ENCODE measurements at regions not wholly inside any gene's neighbourhood (a gene's known extent, or its start where the extent isn't known, plus 50 kb on each side); places are given as distances from the start of the nearest gene placed in this dataset.

DNA sequence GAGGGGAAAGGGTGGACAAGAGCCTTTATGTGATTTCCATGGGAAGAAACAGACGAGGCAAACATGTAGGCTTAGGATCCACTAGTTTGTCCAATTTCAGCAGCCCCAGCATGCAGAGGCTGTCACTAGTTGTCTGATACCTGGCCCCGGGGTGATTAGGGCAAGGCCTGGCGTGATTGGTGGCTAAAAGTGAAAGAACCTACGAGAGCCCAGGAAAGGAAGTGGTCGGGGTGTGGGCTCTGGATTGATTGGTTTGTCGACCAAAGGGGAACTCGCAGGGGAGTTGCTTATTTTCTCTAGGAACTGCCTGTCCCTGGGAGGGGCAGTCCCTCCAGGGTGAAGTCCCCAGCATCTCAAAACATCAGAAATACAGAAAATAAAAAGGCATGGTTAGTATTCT lies 64.2 kb upstream of the UQCRFS1 start (continued):
- TF ChIP-seq EZH2phosphoT487 (IDR thresholded peaks at IDR 0.05; ENCODE audit: borderline replicate concordance) (no peak), FOSL1 (IDR thresholded peaks at IDR 0.05; ENCODE audit: low read depth) (no peak), EZH2 (IDR thresholded peaks at IDR 0.05) (no peak)

DNA sequence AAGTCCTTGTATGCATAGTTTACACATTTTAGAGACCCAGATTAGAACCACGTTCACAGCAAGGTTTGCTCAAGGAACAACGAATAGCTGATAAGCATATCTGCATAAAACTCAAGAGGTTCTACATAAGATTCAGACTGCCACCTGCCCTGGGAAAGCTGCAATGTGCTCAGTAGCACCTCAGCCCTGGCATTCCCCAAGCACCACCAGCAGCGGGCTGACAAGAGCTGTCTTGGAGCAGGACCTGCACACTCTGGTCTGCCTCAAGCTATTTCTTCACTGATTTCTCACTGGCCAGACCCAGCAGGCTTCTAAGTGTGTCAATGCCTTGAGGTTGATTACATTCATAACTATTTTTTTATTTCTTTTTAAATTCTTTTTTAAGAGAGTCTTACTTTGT lies 65.8 kb upstream of the UQCRFS1 start:
- CTCF ChIA-PET: no interaction called here

More for the DNA sequence above, 65.8 kb upstream of the UQCRFS1 start:
- TF ChIP-seq YY1 (IDR thresholded peaks at IDR 0.05; ENCODE audit: extremely low read depth, insufficient replicate concordance, low read depth, low read length): no peak
- no peak for TF ChIP-seq ZFX (IDR thresholded peaks at IDR 0.05)
- TF ChIP-seq CEBPB (IDR thresholded peaks at IDR 0.05; ENCODE audit: low read depth): no peak
- TF ChIP-seq, protein P1, sequence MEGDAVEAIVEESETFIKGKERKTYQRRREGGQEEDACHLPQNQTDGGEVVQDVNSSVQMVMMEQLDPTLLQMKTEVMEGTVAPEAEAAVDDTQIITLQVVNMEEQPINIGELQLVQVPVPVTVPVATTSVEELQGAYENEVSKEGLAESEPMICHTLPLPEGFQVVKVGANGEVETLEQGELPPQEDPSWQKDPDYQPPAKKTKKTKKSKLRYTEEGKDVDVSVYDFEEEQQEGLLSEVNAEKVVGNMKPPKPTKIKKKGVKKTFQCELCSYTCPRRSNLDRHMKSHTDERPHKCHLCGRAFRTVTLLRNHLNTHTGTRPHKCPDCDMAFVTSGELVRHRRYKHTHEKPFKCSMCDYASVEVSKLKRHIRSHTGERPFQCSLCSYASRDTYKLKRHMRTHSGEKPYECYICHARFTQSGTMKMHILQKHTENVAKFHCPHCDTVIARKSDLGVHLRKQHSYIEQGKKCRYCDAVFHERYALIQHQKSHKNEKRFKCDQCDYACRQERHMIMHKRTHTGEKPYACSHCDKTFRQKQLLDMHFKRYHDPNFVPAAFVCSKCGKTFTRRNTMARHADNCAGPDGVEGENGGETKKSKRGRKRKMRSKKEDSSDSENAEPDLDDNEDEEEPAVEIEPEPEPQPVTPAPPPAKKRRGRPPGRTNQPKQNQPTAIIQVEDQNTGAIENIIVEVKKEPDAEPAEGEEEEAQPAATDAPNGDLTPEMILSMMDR (IDR thresholded peaks at IDR 0.05 in 2 of 3, conservative IDR thresholded peaks at IDR 0.05 in 1 of 3; ENCODE audit: borderline replicate concordance in 1 of 3, insufficient read depth in 1 of 3, low read depth in 2 of 3, low read length in 2 of 3): no peak
- no peak for TF ChIP-seq POLR2AphosphoS5 (IDR thresholded peaks at IDR 0.05; ENCODE audit: low read depth, low read length)
- TF ChIP-seq, protein P2, sequence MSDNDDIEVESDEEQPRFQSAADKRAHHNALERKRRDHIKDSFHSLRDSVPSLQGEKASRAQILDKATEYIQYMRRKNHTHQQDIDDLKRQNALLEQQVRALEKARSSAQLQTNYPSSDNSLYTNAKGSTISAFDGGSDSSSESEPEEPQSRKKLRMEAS (IDR thresholded peaks at IDR 0.05): no peak
- TF ChIP-seq EZH2 (IDR thresholded peaks at IDR 0.05): no peak
- no peak for TF ChIP-seq TCF7L2 (IDR thresholded peaks at IDR 0.05; ENCODE audit: borderline replicate concordance, extremely low read depth, insufficient read depth, insufficient read length)
- TF ChIP-seq, protein P3, sequence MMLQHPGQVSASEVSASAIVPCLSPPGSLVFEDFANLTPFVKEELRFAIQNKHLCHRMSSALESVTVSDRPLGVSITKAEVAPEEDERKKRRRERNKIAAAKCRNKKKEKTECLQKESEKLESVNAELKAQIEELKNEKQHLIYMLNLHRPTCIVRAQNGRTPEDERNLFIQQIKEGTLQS (IDR thresholded peaks at IDR 0.05): no peak
- TF ChIP-seq FOSL1 (IDR thresholded peaks at IDR 0.05; ENCODE audit: low read depth): no peak
- TF ChIP-seq, protein P4, sequence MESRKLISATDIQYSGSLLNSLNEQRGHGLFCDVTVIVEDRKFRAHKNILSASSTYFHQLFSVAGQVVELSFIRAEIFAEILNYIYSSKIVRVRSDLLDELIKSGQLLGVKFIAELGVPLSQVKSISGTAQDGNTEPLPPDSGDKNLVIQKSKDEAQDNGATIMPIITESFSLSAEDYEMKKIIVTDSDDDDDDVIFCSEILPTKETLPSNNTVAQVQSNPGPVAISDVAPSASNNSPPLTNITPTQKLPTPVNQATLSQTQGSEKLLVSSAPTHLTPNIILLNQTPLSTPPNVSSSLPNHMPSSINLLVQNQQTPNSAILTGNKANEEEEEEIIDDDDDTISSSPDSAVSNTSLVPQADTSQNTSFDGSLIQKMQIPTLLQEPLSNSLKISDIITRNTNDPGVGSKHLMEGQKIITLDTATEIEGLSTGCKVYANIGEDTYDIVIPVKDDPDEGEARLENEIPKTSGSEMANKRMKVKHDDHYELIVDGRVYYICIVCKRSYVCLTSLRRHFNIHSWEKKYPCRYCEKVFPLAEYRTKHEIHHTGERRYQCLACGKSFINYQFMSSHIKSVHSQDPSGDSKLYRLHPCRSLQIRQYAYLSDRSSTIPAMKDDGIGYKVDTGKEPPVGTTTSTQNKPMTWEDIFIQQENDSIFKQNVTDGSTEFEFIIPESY (IDR thresholded peaks at IDR 0.05; ENCODE audit: extremely low read depth, insufficient replicate concordance, low read length): no peak
- no peak for TF ChIP-seq CBX3 (IDR thresholded peaks at IDR 0.05; ENCODE audit: low read depth)
- no peak for TF ChIP-seq SRF (IDR thresholded peaks at IDR 0.05; ENCODE audit: low read depth)
- no peak for TF ChIP-seq EZH2phosphoT487 (IDR thresholded peaks at IDR 0.05; ENCODE audit: borderline replicate concordance)
- TF ChIP-seq EGR1 (IDR thresholded peaks at IDR 0.05; ENCODE audit: low read depth): no peak
- no peak for TF ChIP-seq ELF1 (IDR thresholded peaks at IDR 0.05; ENCODE audit: borderline replicate concordance, low read depth)
- Histone ChIP-seq H3K4me1 (ENCODE audit: control insufficient read depth in 1 of 2, insufficient read depth in 2 of 2, low read length in 2 of 2) (no peaks in the 10 kb centered on the region), H3K27ac (ENCODE audit: low read depth, low read length) (no peak overlapping the region), H3K9ac (ENCODE audit: low read length) (no peak overlapping the region), H4K20me1 (ENCODE audit: insufficient read depth) (no peaks in the 10 kb centered on the region), H3K36me3 (ENCODE audit: control insufficient read depth in 1 of 2, insufficient read depth in 2 of 2, low read length in 2 of 2) (no peaks in the 10 kb centered on the region), H3K79me2 (ENCODE audit: insufficient read depth, low read length) (no peaks in the 10 kb centered on the region), H3K27me3 (ENCODE audit: insufficient read depth, low read length) (peaks cover 27% of the 10 kb centered on the region), H3K4me3 (replicated peaks in 1 of 2; ENCODE audit: low read depth in 1 of 2, low read length in 2 of 2) (no peak overlapping the region), H2AFZ (ENCODE audit: low read depth, low read length, poor library complexity, severe bottlenecking) (no peak overlapping the region), H3K9me3 (ENCODE audit: control insufficient read depth in 1 of 2, insufficient read depth in 1 of 2, low read depth in 1 of 2, low read length in 2 of 2) (no peaks in the 10 kb centered on the region), H3K4me2 (ENCODE audit: low read length) (no peak overlapping the region), H3K9me2 (ENCODE audit: insufficient read depth) (no peaks in the 10 kb centered on the region)
- RAD21 ChIA-PET (ENCODE audit: low non-redundant PET in 1 of 2, low total read pairs in 2 of 2, uncharacterized antibody in 2 of 2, unreplicated experiment in 2 of 2): no interaction called here
- BruUV-seq (replicated peaks): no TSS peak
- DNase-seq (ENCODE audit: low read depth, low spot score) (no peak), ATAC-seq (no peak)
- intact Hi-C loops (cut with micrococcal nuclease): no loop called here
- POLR2A ChIA-PET: no interaction called here
